K562 (cell line): ENCODE measurements at regions not wholly inside any gene's neighbourhood (a gene's known extent, or its start where the extent isn't known, plus 50 kb on each side); places are given as distances from the start of the nearest gene placed in this dataset.

Experiments
- ATAC-seq: fragments of 200-7000 bp; cut with Tn5 transposase; 3 replicates; pipeline ENCODE4 v1.9.1; 2020; ENCODE audit warnings: moderate library complexity
- BruUV-seq: library from RNA; stranded (reverse); fragments of 400-500 nt; replicated peaks from 2 replicates; lab custom pipeline; 2021; lab: Mats Ljungman, UMichigan
- CTCF ChIA-PET: fragments of 300-600 bp; formaldehyde crosslinking; extraction: SDS; loops from one replicate; lab custom pipeline; 2021; ENCODE audit warnings: low intra/inter-chr PET ratio; lab: Yijun Ruan, JAX
- POLR2A ChIA-PET: fragments of 300-600, 350-650 bp; sonication (Branson Sonifier 250); formaldehyde crosslinking; extraction: SDS; loops from one replicate; lab custom pipeline; 2021; ENCODE audit warnings: antibody characterized with exemption, inconsistent platforms; lab: Yijun Ruan, JAX
- DNase-seq, 4 experiments: peaks; one replicate each; pipeline versions ENCODE4 v3.0.0 to v3.0.0-alpha.2; 2011 to 2018; ENCODE audit warnings: low spot score in 3 of 4, mixed read lengths in 3 of 4; ENCODE audit errors: extremely low read depth in 1 of 4
- FAIRE-seq: peaks from 2 replicates; lab custom pipeline; 2011; peaks lifted over from hg19 to GRCh38; lab: Jason Lieb, UNC
- H2AFZ ChIP-seq: 2 replicates; pipeline ENCODE4 v1.6.0; 2011; ENCODE audit warnings: low read depth, low read length, control low read depth, inconsistent platforms
- H3K27ac ChIP-seq: fragments of 200-600 bp; 3 replicates; pipeline ENCODE4 v1.8.0; 2011; ENCODE audit warnings: low read depth, mild to moderate bottlenecking, control low read depth, inconsistent platforms, low read length, moderate library complexity, mixed read lengths; ENCODE audit errors: extremely low read depth
- H3K27me3 ChIP-seq, 2 experiments: fragments of 300-600 bp in 1 of 2; 2 replicates in 1 of 2; 3 replicates in 1 of 2; pipeline versions ENCODE4 v1.6.0 to v1.8.0; 2011; ENCODE audit warnings: inconsistent platforms in 2 of 2, low read length in 2 of 2, mild to moderate bottlenecking in 1 of 2, mixed read lengths in 1 of 2, moderate library complexity in 1 of 2; ENCODE audit not compliant: control insufficient read depth in 2 of 2, insufficient read depth in 2 of 2
- H3K36me3 ChIP-seq: fragments of 300-600 bp; 3 replicates; pipeline ENCODE4 v1.8.0; 2011; ENCODE audit warnings: mild to moderate bottlenecking, low read length, inconsistent platforms; ENCODE audit not compliant: control insufficient read depth, insufficient read depth
- H3K4me1 ChIP-seq, 2 experiments: fragments of 200-600 bp in 1 of 2; replicated peaks in 1 of 2; 2 replicates in 1 of 2; 3 replicates in 1 of 2; pipeline versions ENCODE4 v1.5.1 to v1.8.0; 2011; ENCODE audit warnings: inconsistent platforms in 2 of 2, low read length in 2 of 2, mild to moderate bottlenecking in 1 of 2, mixed read lengths in 1 of 2, moderate library complexity in 1 of 2; ENCODE audit not compliant: control insufficient read depth in 2 of 2, insufficient read depth in 2 of 2
- H3K4me2 ChIP-seq: 2 replicates; pipeline ENCODE4 v1.6.1; 2011; ENCODE audit warnings: low read length, control low read depth, inconsistent platforms, mixed read lengths; ENCODE audit not compliant: insufficient read depth
- H3K4me3 ChIP-seq: fragments of 200-600 bp; sonication (generic), shearing (Covaris generic); 2 replicates; pipeline ENCODE4 v1.5.1; 2016; ENCODE audit warnings: control low read depth, inconsistent platforms
- H3K79me2 ChIP-seq: fragments of 200-600 bp; 3 replicates; pipeline ENCODE4 v1.8.0; 2011; ENCODE audit warnings: low read length, inconsistent platforms; ENCODE audit not compliant: control insufficient read depth, insufficient read depth
- H3K9ac ChIP-seq, 2 experiments: 2 replicates each; pipeline versions ENCODE4 v1.6.0 to v1.6.1; 2011; ENCODE audit warnings: low read depth in 2 of 2, low read length in 2 of 2, control low read depth in 1 of 2, inconsistent platforms in 1 of 2, mild to moderate bottlenecking in 1 of 2, mixed read lengths in 1 of 2; ENCODE audit not compliant: insufficient read depth in 1 of 2
- H3K9me1 ChIP-seq: one replicate; pipeline ENCODE4 v1.6.0; 2011; ENCODE audit warnings: inconsistent platforms, mild to moderate bottlenecking, low read length, moderate library complexity; ENCODE audit not compliant: control insufficient read depth, insufficient read depth
- H3K9me3 ChIP-seq: replicated peaks from 2 replicates; pipeline ENCODE4 v1.5.1; 2011; ENCODE audit warnings: low read depth, low read length, inconsistent platforms; ENCODE audit not compliant: control insufficient read depth, insufficient read depth
- H4K20me1 ChIP-seq: replicated peaks from 2 replicates; pipeline ENCODE4 v1.6.1; 2011; ENCODE audit warnings: low read length, inconsistent platforms, mixed read lengths; ENCODE audit not compliant: control insufficient read depth, insufficient read depth
- ARHGAP35 ChIP-seq: fragments of 450-650 bp; IDR thresholded peaks from 2 replicates; pipeline ENCODE4 v1.6.1; 2018; ENCODE audit not compliant: partially characterized antibody
- FOXK1 ChIP-seq: sonication (generic); formaldehyde crosslinking; IDR thresholded peaks from 2 replicates; pipeline ENCODE4 v1.8.0; 2022; ENCODE audit warnings: missing genetic modification reagents, mild to moderate bottlenecking, borderline replicate concordance
- HMG20B ChIP-seq: fragments of 250-450 bp; sonication (Bioruptor Pico); IDR thresholded peaks from 2 replicates; pipeline ENCODE4 v1.5.0; 2021; ENCODE audit warnings: mild to moderate bottlenecking
- IFI16 ChIP-seq: fragments of 250-450 bp; sonication (Bioruptor Pico); IDR thresholded peaks from 2 replicates; pipeline ENCODE4 v2.1.2; 2022; ENCODE audit warnings: mild to moderate bottlenecking, inconsistent platforms
- PHTF2 ChIP-seq: fragments of 250-450 bp; sonication (Bioruptor Pico); IDR thresholded peaks from 2 replicates; pipeline ENCODE4 v1.5.0; 2021; ENCODE audit warnings: mild to moderate bottlenecking
- PURB ChIP-seq: sonication (generic); formaldehyde crosslinking; IDR thresholded peaks from 2 replicates; pipeline ENCODE4 v1.9.0; 2021; ENCODE audit warnings: low read depth, mild to moderate bottlenecking, missing genetic modification reagents
- RCOR1 ChIP-seq, 2 experiments: IDR thresholded peaks; 2 replicates each; pipeline ENCODE4 v1.6.1; 2012; ENCODE audit warnings: low read depth in 2 of 2, low read length in 2 of 2, borderline replicate concordance in 1 of 2, improper control_type of control experiment in 1 of 2
- SIRT6 ChIP-seq: IDR thresholded peaks from one replicate; pipeline ENCODE4 v1.6.1; 2012; ENCODE audit warnings: low read depth, mild to moderate bottlenecking, control low read depth, inconsistent platforms, low read length, moderate library complexity
- TAF7 ChIP-seq: fragments of 450-650 bp; IDR thresholded peaks from 2 replicates; pipeline ENCODE4 v1.6.1; 2016; ENCODE audit warnings: missing genetic modification characterization, missing compliant biosample characterization
- ZKSCAN8 ChIP-seq: fragments of 200-800 bp; sonication (Bioruptor generic); IDR thresholded peaks from 2 replicates; pipeline ENCODE4 v1.6.1; 2016; ENCODE audit warnings: missing genetic modification characterization, missing compliant biosample characterization
- ZNF263 ChIP-seq: sonication (generic); formaldehyde crosslinking; IDR thresholded peaks from 2 replicates; pipeline ENCODE4 v1.8.0; 2022; ENCODE audit warnings: mild to moderate bottlenecking, missing genetic modification reagents, borderline replicate concordance
- WGBS: fragments of 100-300 bp; shearing (Covaris generic); methylation state at CpG from one replicate; pipeline ENCODE4 v1.1.6; 2016; ENCODE audit warnings: low coverage, mixed read lengths; ENCODE audit not compliant: insufficient coverage; ENCODE audit errors: missing lambda C conversion rate; 5-methylcytosine and 5-hydroxymethylcytosine counted together
- in situ Hi-C: fragments of 300-500 bp; cut with MboI; formaldehyde crosslinking; loops from 4 replicates; pipeline ENCODE4 v1.15.0; 2018; ENCODE audit warnings: inconsistent platforms, mixed read lengths
- intact Hi-C: fragments of 100-400 bp; cut with micrococcal nuclease; formaldehyde crosslinking; loops from 2 replicates; pipeline ENCODE4 v1.14.2; 2022

- TF ChIP-seq FOXK1 (CRISPR knock-in tag) (no peak), HMG20B (CRISPR knock-in tag) (no peak), ARHGAP35 (no peak), ZKSCAN8 (CRISPR knock-in tag) (no peak)
Observed at GRCh38 chr14:41362139-41362538, 244.5 kb upstream of the LRFN5 start (continued).

DNA sequence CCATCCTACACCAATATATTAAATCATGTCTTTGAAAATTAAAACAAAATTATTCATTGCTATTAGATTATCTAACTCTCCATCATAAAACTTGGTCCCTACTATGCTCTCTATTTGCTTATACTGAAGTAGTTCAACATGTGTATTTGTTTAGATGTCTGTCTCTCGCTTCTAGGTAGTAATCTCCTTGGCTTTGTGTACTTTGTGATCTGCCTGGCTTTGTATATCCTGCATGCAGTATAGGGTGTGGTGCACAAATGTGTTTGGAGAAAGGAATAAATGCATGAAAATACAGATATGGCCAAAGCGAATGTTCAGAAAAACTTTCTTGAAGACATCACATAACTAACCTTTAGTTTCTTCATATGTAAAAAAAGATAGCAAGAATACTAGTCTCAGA is 246.6 kb upstream of the LRFN5 start:
- H3K27ac ChIP-seq, result no peak overlapping the region
- WGBS, result 0% methylated on average over 2 of the region's 2 CpGs
- TF ChIP-seq PHTF2 (CRISPR knock-in tag) (no peak), SIRT6 (no peak), ZNF263 (no peak), TAF7 (tag) (no peak), PURB (no peak), RCOR1 (IDR thresholded peaks at IDR 0.05; ENCODE audit: borderline replicate concordance in 1 of 2, low read depth in 2 of 2, low read length in 2 of 2) (no peak), IFI16 (CRISPR knock-in tag) (no peak)
- in situ Hi-C loops (no loop called here), intact Hi-C loops (no loop called here)
- H3K9me1 ChIP-seq, result no peaks in the 10 kb centered on the region
- H3K4me3 ChIP-seq, result no peak overlapping the region
- DNase-seq (no peak), ATAC-seq (no peak), FAIRE-seq (no peak)
- H3K36me3 ChIP-seq, result no peaks in the 10 kb centered on the region
- ChIA-PET CTCF (no interaction called here), POLR2A (no interaction called here)
- no peak overlapping the region for H3K9ac ChIP-seq
- H3K79me2 ChIP-seq, result no peaks in the 10 kb centered on the region
- no TSS peak for BruUV-seq
- no peaks in the 10 kb centered on the region for H3K4me1 ChIP-seq
- H3K4me2 ChIP-seq, result no peak overlapping the region
- H2AFZ ChIP-seq, result no peak overlapping the region
- H3K9me3 ChIP-seq, result no peaks in the 10 kb centered on the region
- H3K27me3 ChIP-seq, result no peaks in the 10 kb centered on the region
- no peaks in the 10 kb centered on the region for H4K20me1 ChIP-seq
